Epithelial cell of proximal tubule (primary cell): ENCODE measurements at regions not wholly inside any gene's neighbourhood (a gene's known extent, or its start where the extent isn't known, plus 50 kb on each side); places are given as distances from the start of the nearest gene placed in this dataset.

ENCODE experiments used
- DNase-seq: peaks from one replicate; pipeline ENCODE4 v3.0.0-alpha.2; 2011; ENCODE audit warnings: low read depth
- H3K4me3 ChIP-seq: 2 replicates; pipeline ENCODE4 v1.5.1; 2011; ENCODE audit warnings: low read depth, mild to moderate bottlenecking, low read length
- CTCF ChIP-seq: conservative IDR thresholded peaks from 2 replicates; pipeline ENCODE4 v1.5.1; 2012; ENCODE audit warnings: low read depth, mild to moderate bottlenecking, low read length

- no peak for TF ChIP-seq CTCF
- DNase-seq, result no peak
- no peak overlapping the region for H3K4me3 ChIP-seq
Measured at GRCh38 chr13:68628994-68629393, 1398.9 kb upstream of the PCDH9 start.

DNA sequence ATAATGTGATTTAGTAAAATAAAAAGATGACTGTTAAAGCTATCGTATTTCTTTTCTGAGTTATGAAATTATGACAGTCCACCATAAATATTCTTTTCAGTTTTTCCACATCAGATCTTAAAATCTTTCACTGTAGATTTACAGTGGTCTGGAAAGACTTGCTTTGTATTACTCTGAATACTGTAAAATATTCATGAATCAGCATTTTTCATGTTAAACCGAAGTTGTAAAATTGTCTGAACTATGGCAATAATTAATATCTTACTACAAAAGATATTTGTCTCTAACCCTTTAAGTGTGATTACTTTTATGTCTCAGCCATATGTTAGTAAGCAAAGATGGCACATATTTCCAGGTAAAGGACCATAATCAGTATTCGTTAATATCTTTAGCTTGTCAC is 1397.2 kb upstream of the PCDH9 start:
- TF ChIP-seq CTCF, result no peak
- DNase-seq, result no peak
- H3K4me3 ChIP-seq, result no peak overlapping the region

DNA sequence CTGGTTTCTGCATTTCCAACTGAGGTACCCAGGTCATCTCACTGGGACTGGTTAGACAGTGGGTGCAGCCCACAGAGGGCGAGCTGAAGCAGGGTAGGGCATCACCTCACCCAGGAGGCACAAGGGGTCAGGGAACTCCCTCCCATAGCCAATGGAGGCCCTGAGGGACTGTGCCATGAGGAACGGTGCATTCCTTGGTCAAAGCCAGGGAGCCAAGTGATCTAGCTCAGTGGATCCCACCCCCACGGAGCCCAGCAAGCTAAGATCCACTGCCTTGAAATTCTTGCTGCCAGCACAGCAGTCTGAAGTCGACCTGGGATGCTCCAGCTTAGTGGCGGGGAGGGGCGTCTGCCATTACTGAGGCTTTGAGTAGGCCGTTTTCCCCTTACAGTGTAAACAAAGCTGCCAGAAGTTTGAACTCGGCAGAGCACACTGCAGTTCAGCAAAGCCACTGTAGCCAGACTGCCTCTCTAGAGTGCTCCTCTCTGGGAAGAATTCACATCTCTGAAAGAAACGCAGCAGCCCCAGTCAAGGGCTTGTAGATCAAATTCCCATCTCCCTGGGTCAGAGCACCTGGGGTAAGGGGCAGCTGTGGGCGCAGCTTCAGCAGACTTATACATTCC is 1386.6 kb upstream of the PCDH9 start:
- TF ChIP-seq CTCF, result no peak

GRCh38 chr13:68609661-68610060 is 1379.5 kb upstream of the PCDH9 start:
- no peak for TF ChIP-seq CTCF
- DNase-seq, result no peak
- H3K4me3 ChIP-seq, result no peak overlapping the region

More for the DNA sequence above, 1386.6 kb upstream of the PCDH9 start:
- H3K4me3 ChIP-seq, result no peak overlapping the region
- DNase-seq, result no peak

DNA sequence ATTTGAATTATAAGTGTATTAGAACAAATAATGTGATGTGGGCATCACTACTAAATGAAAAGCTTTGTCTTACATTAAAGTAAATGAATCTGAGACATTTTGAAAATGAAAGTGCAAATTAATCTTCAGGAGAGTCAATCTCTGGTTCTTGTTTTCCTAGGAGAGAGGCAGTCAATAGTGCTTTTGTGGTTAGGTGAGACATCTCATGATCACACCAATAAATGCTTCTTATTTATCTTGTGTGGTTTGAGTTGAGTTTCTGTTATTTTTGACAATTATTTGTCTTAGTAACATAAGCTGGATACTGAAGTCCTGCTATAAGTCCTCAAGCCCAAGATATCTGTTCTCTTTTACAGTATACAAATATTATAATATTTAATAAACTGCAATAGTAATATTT is 1378.0 kb upstream of the PCDH9 start:
- TF ChIP-seq CTCF, result no peak
- DNase-seq, result no peak
- no peak overlapping the region for H3K4me3 ChIP-seq

GRCh38 chr13:68597641-68598040 is 1367.5 kb upstream of the PCDH9 start:
- H3K4me3 ChIP-seq, result no peak overlapping the region
- DNase-seq, result no peak
- TF ChIP-seq CTCF, result no peak

DNA sequence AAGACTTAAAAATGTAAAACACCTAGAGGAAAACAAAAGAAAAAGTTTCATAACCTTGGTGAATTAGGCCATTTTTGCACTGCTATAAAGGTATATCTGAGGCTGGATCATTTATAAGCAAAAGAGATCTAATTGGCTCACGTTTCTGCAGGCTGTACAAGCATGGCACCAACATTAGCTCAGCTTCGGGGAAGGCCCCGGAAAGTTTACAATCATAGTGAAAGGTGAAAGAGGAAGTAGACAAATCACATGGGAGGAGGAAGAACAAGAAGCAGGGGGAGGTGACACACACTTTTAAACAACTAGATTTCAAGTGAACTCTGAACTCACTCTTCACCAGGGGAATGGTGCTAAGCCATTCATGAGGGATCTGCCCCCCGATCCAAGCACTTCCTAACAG is 1358.5 kb upstream of the PCDH9 start:
- no peak for DNase-seq
- no peak for TF ChIP-seq CTCF
- no peak overlapping the region for H3K4me3 ChIP-seq
